ENCODE measurements at regions not wholly inside any gene's neighbourhood (a gene's known extent, or its start where the extent isn't known, plus 50 kb on each side); places are given as distances from the start of the nearest gene placed in this dataset.

GRCh38 chr10:111890046-111890445 lies 293.5 kb downstream of the GPAM start:
- TF ChIP-seq CTCF (conservative IDR thresholded peaks at IDR 0.05; ENCODE audit: low read depth in 2 of 2) = no peak
- TF ChIP-seq POLR2AphosphoS5 (IDR thresholded peaks at IDR 0.05; ENCODE audit: low read depth) = no peak
- no peak for TF ChIP-seq STAT1 (IDR thresholded peaks at IDR 0.05; ENCODE audit: unreplicated experiment)
- TF ChIP-seq EZH2 (IDR thresholded peaks at IDR 0.05; ENCODE audit: low read depth, unreplicated experiment) = no peak
- no peak for TF ChIP-seq ZNF331 (CRISPR knock-in tag; IDR thresholded peaks at IDR 0.05; ENCODE audit: low read depth)
- no peak for TF ChIP-seq EZH2phosphoT487 (IDR thresholded peaks at IDR 0.05; ENCODE audit: unreplicated experiment)
- no peak for TF ChIP-seq REST (IDR thresholded peaks at IDR 0.05; ENCODE audit: unreplicated experiment)
- no peak for TF ChIP-seq CREB1 (CRISPR knock-in tag; IDR thresholded peaks at IDR 0.05; ENCODE audit: low read depth)
